T-helper 2 cell (primary cell): ENCODE measurements at regions not wholly inside any gene's neighbourhood (a gene's known extent, or its start where the extent isn't known, plus 50 kb on each side); places are given as distances from the start of the nearest gene placed in this dataset.
"Not testable (repeated sequence)": the region's sequence is repeated elsewhere in the genome, so short reads cannot be mapped to it uniquely, and the experiment has no call there.

Experiments
- DNase-seq, 5 experiments: peaks; one replicate each; pipeline versions ENCODE4 v3.0.0 to v3.0.0-alpha.2; 2012 to 2022

- DNase-seq = no peak
Measured at GRCh38 chr2:10183146-10183675, 60.7 kb downstream of the RRM2 start.

- DNase-seq = no peak
Measured at GRCh38 chr2:10184421-10184820, 61.9 kb downstream of the RRM2 start.

GRCh38 chr2:10185046-10185445 lies 62.5 kb downstream of the RRM2 start:
- DNase-seq = no peak

- no peak for DNase-seq
Measured at GRCh38 chr2:10185755-10186154, 63.2 kb downstream of the RRM2 start.

GRCh38 chr2:10186868-10187535 lies 64.5 kb downstream of the RRM2 start:
- DNase-seq = no peak

GRCh38 chr2:10187661-10188060 lies 65.1 kb downstream of the RRM2 start:
- no peak for DNase-seq

GRCh38 chr2:10188211-10188610 lies 65.7 kb downstream of the RRM2 start:
- DNase-seq = no peak

- no peak for DNase-seq
Measured at GRCh38 chr2:10188729-10189305, 66.3 kb downstream of the RRM2 start.

GRCh38 chr2:10190255-10190654 lies 67.7 kb downstream of the RRM2 start:
- DNase-seq = peak in 1 of 5 experiments; percentile 16

GRCh38 chr2:10190737-10191532 lies 68.4 kb downstream of the RRM2 start:
- DNase-seq = no peak

GRCh38 chr2:10191554-10191953 lies 69.0 kb downstream of the RRM2 start:
- DNase-seq = no peak

GRCh38 chr2:10192392-10193015 lies 70.0 kb downstream of the RRM2 start:
- no peak for DNase-seq

- DNase-seq = no peak
Measured at GRCh38 chr2:10193276-10193795, 70.8 kb downstream of the RRM2 start.

GRCh38 chr2:10193851-10194820 lies 71.6 kb downstream of the RRM2 start:
- no peak for DNase-seq

- no peak for DNase-seq
Measured at GRCh38 chr2:10195278-10196109, 73.0 kb downstream of the RRM2 start.

GRCh38 chr2:10196110-10196892 lies 73.8 kb downstream of the RRM2 start:
- no peak for DNase-seq

GRCh38 chr2:10196948-10197696 lies 74.6 kb downstream of the RRM2 start:
- no peak for DNase-seq

GRCh38 chr2:10197697-10198076 lies 75.1 kb downstream of the RRM2 start:
- no peak for DNase-seq

GRCh38 chr2:10198482-10198881 lies 75.9 kb downstream of the RRM2 start:
- DNase-seq = not testable (repeated sequence)
